Tibial artery (tissue), 4 donors: ENCODE measurements at regions not wholly inside any gene's neighbourhood (a gene's known extent, or its start where the extent isn't known, plus 50 kb on each side); places are given as distances from the start of the nearest gene placed in this dataset.

ENCODE experiments used
- DNase-seq, 2 donors: peaks; one replicate each; pipeline ENCODE4 v3.0.0-alpha.2; 2019
- H3K27ac ChIP-seq, 2 donors: fragments of 200-600 bp; sonication (generic) in 1 of 2; 1 replicate in 1 of 2; 2 replicates in 1 of 2; pipeline ENCODE4 v1.5.1; 2018 to 2019; ENCODE audit warnings: mild to moderate bottlenecking in 1 of 2
- H3K27me3 ChIP-seq, 2 donors: fragments of 200-600 bp; sonication (generic) in 1 of 2; one replicate each; pipeline versions ENCODE4 v1.5.1 to v1.6.0; 2016 to 2019
- H3K36me3 ChIP-seq, 3 donors: fragments of 200-600 bp; sonication (generic) in 2 of 3; one replicate each; pipeline ENCODE4 v1.5.1; 2016 to 2019; ENCODE audit warnings: mild to moderate bottlenecking in 2 of 3
- H3K4me1 ChIP-seq, 4 donors: fragments of 200-600 bp; sonication (generic) in 2 of 4; 1 replicate in 3 of 4; 2 replicates in 1 of 4; pipeline ENCODE4 v1.5.1; 2016 to 2019
- H3K4me3 ChIP-seq, 2 donors: fragments of 200-600 bp; sonication (generic) in 1 of 2; 1 replicate in 1 of 2; 2 replicates in 1 of 2; pipeline ENCODE4 v1.5.1; 2018 to 2019; ENCODE audit warnings: mild to moderate bottlenecking in 2 of 2
- H3K9me3 ChIP-seq, 3 donors: fragments of 200-600 bp; sonication (generic) in 1 of 3; one replicate each; pipeline ENCODE4 v1.5.1; 2016 to 2019
- intact Hi-C: fragments of 100-400 bp; cut with DNase I; formaldehyde crosslinking; loops from one replicate; pipeline ENCODE4 v1.15.0; 2023; ENCODE audit warnings: low total_unique reads
- TF ChIP-seq, protein P1 (sequence below), 2 experiments: fragments of 200-600 bp in 1 of 2; fragments of 450-650 bp in 1 of 2; IDR thresholded peaks; one replicate each; pipeline ENCODE4 v1.5.1; 2017 to 2019; ENCODE audit warnings: antibody characterized with exemption in 2 of 2, mild to moderate bottlenecking in 1 of 2, moderate library complexity in 1 of 2

DNA sequence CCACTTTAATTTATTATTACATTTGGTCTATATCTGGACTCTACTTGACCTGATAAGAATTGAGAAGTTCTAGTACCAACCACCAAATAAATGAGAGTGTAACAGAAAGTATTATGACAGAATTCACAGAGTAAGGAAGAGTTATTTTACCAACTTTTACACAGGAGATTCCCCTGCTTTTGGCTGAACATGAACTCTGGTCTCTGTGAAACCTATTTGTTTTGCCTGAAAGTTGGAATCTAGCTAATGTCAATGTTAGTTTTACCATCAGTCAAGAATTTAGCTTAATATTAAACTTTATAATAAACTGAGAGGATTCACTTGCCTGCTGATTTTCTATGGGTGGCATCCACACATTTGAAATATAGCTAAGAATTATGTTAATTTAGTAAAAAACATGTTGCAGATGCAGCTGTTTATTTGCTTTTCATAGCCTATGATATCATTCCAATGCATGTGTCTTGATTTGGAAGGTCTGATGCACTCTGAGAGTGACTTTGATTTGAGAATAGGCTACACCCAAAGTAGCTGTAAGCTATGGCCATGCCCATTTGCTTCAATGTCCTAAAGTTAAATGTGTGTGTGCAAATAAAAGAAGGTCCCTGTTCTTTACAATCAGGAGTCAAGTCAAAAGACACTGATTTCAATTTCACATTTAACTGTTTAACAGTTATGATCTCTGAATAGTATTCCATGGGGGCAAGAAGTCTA, 150.9 kb upstream of the RASGEF1B start:
- DNase-seq, result no peak
- intact Hi-C loops, result no loop called here
- Histone ChIP-seq H3K27ac (no peak overlapping the region), H3K27me3 (no peaks in the 10 kb centered on the region), H3K9me3 (no peaks in the 10 kb centered on the region), H3K4me1 (no peaks in the 10 kb centered on the region), H3K36me3 (no peaks in the 10 kb centered on the region), H3K4me3 (no peak overlapping the region)
- TF ChIP-seq, protein P1, sequence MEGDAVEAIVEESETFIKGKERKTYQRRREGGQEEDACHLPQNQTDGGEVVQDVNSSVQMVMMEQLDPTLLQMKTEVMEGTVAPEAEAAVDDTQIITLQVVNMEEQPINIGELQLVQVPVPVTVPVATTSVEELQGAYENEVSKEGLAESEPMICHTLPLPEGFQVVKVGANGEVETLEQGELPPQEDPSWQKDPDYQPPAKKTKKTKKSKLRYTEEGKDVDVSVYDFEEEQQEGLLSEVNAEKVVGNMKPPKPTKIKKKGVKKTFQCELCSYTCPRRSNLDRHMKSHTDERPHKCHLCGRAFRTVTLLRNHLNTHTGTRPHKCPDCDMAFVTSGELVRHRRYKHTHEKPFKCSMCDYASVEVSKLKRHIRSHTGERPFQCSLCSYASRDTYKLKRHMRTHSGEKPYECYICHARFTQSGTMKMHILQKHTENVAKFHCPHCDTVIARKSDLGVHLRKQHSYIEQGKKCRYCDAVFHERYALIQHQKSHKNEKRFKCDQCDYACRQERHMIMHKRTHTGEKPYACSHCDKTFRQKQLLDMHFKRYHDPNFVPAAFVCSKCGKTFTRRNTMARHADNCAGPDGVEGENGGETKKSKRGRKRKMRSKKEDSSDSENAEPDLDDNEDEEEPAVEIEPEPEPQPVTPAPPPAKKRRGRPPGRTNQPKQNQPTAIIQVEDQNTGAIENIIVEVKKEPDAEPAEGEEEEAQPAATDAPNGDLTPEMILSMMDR (IDR thresholded peaks at IDR 0.05), result no peak

DNA sequence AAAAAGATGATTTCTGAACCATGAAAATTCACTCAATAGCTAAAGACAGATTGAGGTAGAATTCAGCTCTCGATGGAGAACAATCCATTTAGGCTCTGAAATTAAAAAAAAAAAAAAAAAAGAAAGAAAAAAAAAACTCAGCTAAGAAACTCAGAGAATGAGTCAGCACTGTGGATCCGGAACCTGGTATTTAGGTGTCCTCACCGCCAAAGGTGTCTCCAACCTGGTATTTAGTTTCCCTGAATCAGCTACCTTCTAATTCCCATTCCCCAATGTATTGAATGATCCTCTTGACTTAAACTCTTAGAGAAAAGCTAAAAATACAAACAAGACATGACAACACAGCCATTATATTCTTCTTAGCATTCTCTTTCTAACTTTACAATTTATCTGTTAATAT, 150.3 kb upstream of the RASGEF1B start:
- TF ChIP-seq, protein P1 (IDR thresholded peaks at IDR 0.05), result no peak
- intact Hi-C loops, result no loop called here

DNA sequence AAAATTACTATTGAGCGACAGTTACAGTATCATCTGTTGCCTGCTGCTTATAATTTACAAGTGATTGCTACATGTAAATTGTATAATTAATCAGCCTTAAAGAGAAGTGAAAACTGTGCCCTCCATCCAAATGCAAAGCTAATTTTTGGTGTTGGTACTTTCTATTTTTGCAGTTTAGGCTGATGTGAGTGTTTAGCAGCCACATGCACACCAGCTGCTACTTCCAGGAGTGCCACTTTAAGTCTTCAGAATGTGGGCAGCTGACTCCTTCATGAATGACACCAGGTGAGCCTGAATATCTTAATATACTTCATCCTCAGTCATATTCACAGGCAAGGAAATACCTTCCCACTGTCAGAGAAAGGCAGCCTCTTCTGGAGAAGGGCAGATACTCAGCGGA, 149.8 kb upstream of the RASGEF1B start:
- no peaks in the 10 kb centered on the region for H3K4me1 ChIP-seq
- no peak for DNase-seq
- no peaks in the 10 kb centered on the region for H3K27me3 ChIP-seq
- H3K9me3 ChIP-seq, result no peaks in the 10 kb centered on the region
- no peaks in the 10 kb centered on the region for H3K36me3 ChIP-seq
- TF ChIP-seq, protein P1 (IDR thresholded peaks at IDR 0.05), result no peak
- intact Hi-C loops, result no loop called here
- H3K27ac ChIP-seq, result no peak overlapping the region
- H3K4me3 ChIP-seq, result no peak overlapping the region

More for the DNA sequence above, 150.3 kb upstream of the RASGEF1B start:
- Histone ChIP-seq H3K27ac (no peak overlapping the region), H3K4me3 (no peak overlapping the region), H3K9me3 (no peaks in the 10 kb centered on the region), H3K27me3 (no peaks in the 10 kb centered on the region), H3K36me3 (no peaks in the 10 kb centered on the region), H3K4me1 (no peaks in the 10 kb centered on the region)
- DNase-seq, result no peak

DNA sequence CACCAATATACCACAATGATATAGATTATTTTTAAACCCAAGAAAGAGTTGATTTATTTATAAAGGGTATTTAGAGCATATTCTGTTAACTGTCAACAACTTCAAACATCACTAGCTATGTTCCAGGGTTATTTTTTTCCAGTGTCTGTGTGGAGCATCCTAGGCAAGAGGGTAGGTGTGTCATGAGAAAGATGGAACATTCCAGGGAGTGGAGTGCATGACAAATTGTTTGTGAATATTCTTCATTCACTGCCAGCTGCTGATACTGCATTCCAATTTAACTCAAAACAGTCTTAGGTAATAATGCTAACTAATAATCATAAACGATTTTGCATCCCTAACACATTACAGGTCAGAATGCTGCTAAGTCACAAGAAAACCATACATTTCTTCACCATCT, 148.7 kb upstream of the RASGEF1B start:
- Histone ChIP-seq H3K27ac (no peak overlapping the region), H3K27me3 (no peaks in the 10 kb centered on the region), H3K36me3 (no peaks in the 10 kb centered on the region), H3K4me3 (no peak overlapping the region), H3K9me3 (no peaks in the 10 kb centered on the region), H3K4me1 (no peaks in the 10 kb centered on the region)
- TF ChIP-seq, protein P1 (IDR thresholded peaks at IDR 0.05), result no peak
- intact Hi-C loops, result no loop called here
- no peak for DNase-seq

DNA sequence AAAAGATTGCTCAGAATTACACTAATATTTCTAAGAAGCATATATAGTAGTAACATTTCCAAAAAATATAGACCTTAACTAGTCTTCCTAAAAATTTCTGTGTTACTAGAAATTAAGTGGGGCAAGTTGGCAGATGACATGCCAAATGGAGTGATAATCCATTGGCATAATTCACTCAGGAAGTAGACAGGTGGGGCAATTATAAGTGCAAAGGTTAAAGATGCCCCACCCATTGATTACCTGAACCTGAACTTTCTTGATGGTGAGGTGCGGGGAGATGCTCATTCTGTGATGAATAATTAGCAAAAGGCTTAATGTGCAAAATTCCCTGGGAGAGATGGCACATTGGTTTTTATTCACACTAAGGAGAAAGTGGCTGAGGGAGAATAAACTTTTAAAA, 145.8 kb upstream of the RASGEF1B start:
- no peaks in the 10 kb centered on the region for H3K4me1 ChIP-seq
- H3K36me3 ChIP-seq, result no peaks in the 10 kb centered on the region
- H3K9me3 ChIP-seq, result no peaks in the 10 kb centered on the region
- no peaks in the 10 kb centered on the region for H3K27me3 ChIP-seq
- intact Hi-C loops, result no loop called here
- no peak overlapping the region for H3K4me3 ChIP-seq
- H3K27ac ChIP-seq, result no peak overlapping the region
- no peak for DNase-seq
- TF ChIP-seq, protein P1 (IDR thresholded peaks at IDR 0.05), result no peak

DNA sequence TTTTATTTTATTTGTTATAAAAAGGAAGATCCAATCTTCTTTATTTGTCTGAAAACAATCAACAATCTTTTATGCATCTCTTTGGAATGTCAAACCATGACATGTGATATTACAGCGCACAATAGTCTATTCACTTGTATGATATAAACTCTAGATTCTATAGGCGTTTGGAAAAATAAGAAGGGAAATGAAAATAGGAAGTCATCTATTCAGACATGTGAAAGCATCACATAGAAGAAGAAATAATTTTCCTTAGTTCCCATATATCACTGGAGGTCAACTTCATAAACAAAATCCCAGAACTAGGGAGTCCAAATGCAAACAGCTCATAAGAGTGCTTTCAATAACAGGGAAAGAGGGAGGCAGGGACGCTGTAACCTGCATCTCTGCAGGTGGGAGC, 139.5 kb upstream of the RASGEF1B start:
- Histone ChIP-seq H3K9me3 (no peaks in the 10 kb centered on the region), H3K36me3 (no peaks in the 10 kb centered on the region), H3K4me1 (peaks cover 0 to 9% (median 1%) of the 10 kb centered on the region in 4 donors), H3K27ac (no peak overlapping the region), H3K27me3 (no peaks in the 10 kb centered on the region), H3K4me3 (no peak overlapping the region)
- intact Hi-C loops, result no loop called here
- no peak for DNase-seq
- TF ChIP-seq, protein P1 (IDR thresholded peaks at IDR 0.05), result no peak
